Transverse colon (tissue), 4 donors: ENCODE measurements at regions not wholly inside any gene's neighbourhood (a gene's known extent, or its start where the extent isn't known, plus 50 kb on each side); places are given as distances from the start of the nearest gene placed in this dataset.

Experiments used
- DNase-seq: peaks from one replicate; pipeline ENCODE4 v3.0.0-alpha.2; 2019
- H3K27ac ChIP-seq, 4 donors: fragments of 200-600 bp; sonication (generic); 2 replicates each; pipeline ENCODE4 v1.5.1; 2016 to 2018; ENCODE audit warnings: inconsistent platforms in 4 of 4
- H3K27me3 ChIP-seq: fragments of 200-600 bp; sonication (generic); 2 replicates; pipeline ENCODE4 v1.5.1; 2017; ENCODE audit warnings: inconsistent platforms
- H3K36me3 ChIP-seq, 4 donors: fragments of 200-600 bp; sonication (generic); 2 replicates each; pipeline ENCODE4 v1.5.1; 2017 to 2019; ENCODE audit warnings: inconsistent platforms in 4 of 4
- H3K4me1 ChIP-seq, 4 donors: fragments of 200-600 bp; sonication (generic); 2 replicates each; pipeline ENCODE4 v1.5.1; 2017 to 2020; ENCODE audit warnings: inconsistent platforms in 4 of 4
- H3K4me3 ChIP-seq, 4 donors: fragments of 200-600 bp; sonication (generic); 1 replicate in 1 of 4; 2 replicates in 3 of 4; pipeline versions ENCODE4 v1.5.1 to v1.6.1; 2017 to 2019; ENCODE audit warnings: inconsistent platforms in 4 of 4
- H3K9me3 ChIP-seq, 2 donors: fragments of 200-600 bp; sonication (generic); 2 replicates each; pipeline ENCODE4 v1.5.1; 2017 to 2019; ENCODE audit warnings: inconsistent platforms in 2 of 2
- EP300 ChIP-seq: sonication (generic); formaldehyde crosslinking; IDR thresholded peaks from one replicate; pipeline ENCODE4 v1.6.1; 2017; ENCODE audit warnings: antibody characterized with exemption, low read depth
- POLR2A ChIP-seq: fragments of 450-650 bp; IDR thresholded peaks from one replicate; pipeline ENCODE4 v1.6.1; 2016; ENCODE audit warnings: antibody characterized with exemption, mild to moderate bottlenecking, moderate library complexity
- POLR2AphosphoS5 ChIP-seq, 3 donors: sonication (generic); formaldehyde crosslinking; IDR thresholded peaks; one replicate each; pipeline ENCODE4 v1.6.1; 2016; ENCODE audit warnings: antibody characterized with exemption in 3 of 3
- WGBS, 2 donors: methylation state at CpG; one replicate each; pipeline ENCODE4 v1.1.5; 2018; ENCODE audit warnings: low coverage in 1 of 2; 5-methylcytosine and 5-hydroxymethylcytosine counted together
- in situ Hi-C, 4 donors: fragments of 200-750 bp; cut with MboI; loops; one replicate each; pipeline versions ENCODE4 v1.15.0 to v1.15.1; 2017; ENCODE audit warnings: low sequenced_read_pairs in 3 of 4, low pct_ligation_motif_present in 1 of 4, low pct_unique_long_range_greater_than_20kb in 1 of 4
- intact Hi-C: fragments of 100-400 bp; cut with DNase I; formaldehyde crosslinking; loops from one replicate; pipeline ENCODE4 v1.15.1; 2023; ENCODE audit warnings: low total_unique reads
- TF ChIP-seq, protein P1 (sequence below), 5 experiments: fragments of 200-600 bp in 3 of 5; fragments of 450-650 bp in 2 of 5; sonication (generic) in 3 of 5; IDR thresholded peaks; 1 replicate in 2 of 5; 2 replicates in 3 of 5; pipeline ENCODE4 v1.5.1; 2016 to 2017; ENCODE audit warnings: antibody characterized with exemption in 5 of 5, inconsistent platforms in 3 of 5, mild to moderate bottlenecking in 2 of 5, moderate library complexity in 1 of 5

- H3K4me3 ChIP-seq: no peak overlapping the region
- H3K36me3 ChIP-seq: no peaks in the 10 kb centered on the region
- no peaks in the 10 kb centered on the region for H3K4me1 ChIP-seq
- in situ Hi-C loops (no loop called here), intact Hi-C loops (no loop called here)
- WGBS, 2 donors: 73 to 83% methylated on average over 3 of the region's 3 CpGs
- H3K27ac ChIP-seq: no peak overlapping the region
- TF ChIP-seq POLR2AphosphoS5 (IDR thresholded peaks at IDR 0.05) (no peak), EP300 (no peak)
- no peaks in the 10 kb centered on the region for H3K27me3 ChIP-seq
- no peak for DNase-seq
- H3K9me3 ChIP-seq: no peaks in the 10 kb centered on the region
Observed at GRCh38 chr9:115398313-115398650, 280.3 kb upstream of the TNC start.

DNA sequence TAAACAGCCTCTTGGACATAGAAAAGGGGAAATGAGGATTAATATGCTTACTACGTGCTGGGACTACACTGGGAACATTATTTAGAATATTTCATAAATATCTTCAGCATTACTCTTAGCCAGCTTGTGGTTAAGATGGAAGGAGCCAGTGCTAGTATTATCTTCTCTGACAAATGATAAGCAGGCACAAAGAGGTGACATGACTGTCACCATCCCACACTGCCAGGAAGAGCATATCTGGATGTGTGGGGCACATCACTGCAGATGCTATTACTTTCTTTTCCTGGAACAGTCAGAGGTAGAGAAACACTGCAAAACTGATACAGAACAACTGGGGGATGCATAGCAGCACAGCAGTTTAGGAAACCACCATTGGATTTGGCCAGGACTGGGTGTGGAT, 281.0 kb upstream of the TNC start:
- Histone ChIP-seq H3K4me1 (no peaks in the 10 kb centered on the region), H3K36me3 (no peaks in the 10 kb centered on the region), H3K27me3 (no peaks in the 10 kb centered on the region), H3K9me3 (no peaks in the 10 kb centered on the region), H3K27ac (no peak overlapping the region), H3K4me3 (no peak overlapping the region)
- in situ Hi-C loops (no loop called here), intact Hi-C loops (no loop called here)
- WGBS, 2 donors: 79 to 100% methylated on average over 1 of the region's 1 CpG
- no peak for DNase-seq
- TF ChIP-seq POLR2AphosphoS5 (IDR thresholded peaks at IDR 0.05): no peak
- no peak for TF ChIP-seq EP300
- TF ChIP-seq POLR2A: no peak
- TF ChIP-seq, protein P1, sequence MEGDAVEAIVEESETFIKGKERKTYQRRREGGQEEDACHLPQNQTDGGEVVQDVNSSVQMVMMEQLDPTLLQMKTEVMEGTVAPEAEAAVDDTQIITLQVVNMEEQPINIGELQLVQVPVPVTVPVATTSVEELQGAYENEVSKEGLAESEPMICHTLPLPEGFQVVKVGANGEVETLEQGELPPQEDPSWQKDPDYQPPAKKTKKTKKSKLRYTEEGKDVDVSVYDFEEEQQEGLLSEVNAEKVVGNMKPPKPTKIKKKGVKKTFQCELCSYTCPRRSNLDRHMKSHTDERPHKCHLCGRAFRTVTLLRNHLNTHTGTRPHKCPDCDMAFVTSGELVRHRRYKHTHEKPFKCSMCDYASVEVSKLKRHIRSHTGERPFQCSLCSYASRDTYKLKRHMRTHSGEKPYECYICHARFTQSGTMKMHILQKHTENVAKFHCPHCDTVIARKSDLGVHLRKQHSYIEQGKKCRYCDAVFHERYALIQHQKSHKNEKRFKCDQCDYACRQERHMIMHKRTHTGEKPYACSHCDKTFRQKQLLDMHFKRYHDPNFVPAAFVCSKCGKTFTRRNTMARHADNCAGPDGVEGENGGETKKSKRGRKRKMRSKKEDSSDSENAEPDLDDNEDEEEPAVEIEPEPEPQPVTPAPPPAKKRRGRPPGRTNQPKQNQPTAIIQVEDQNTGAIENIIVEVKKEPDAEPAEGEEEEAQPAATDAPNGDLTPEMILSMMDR (IDR thresholded peaks at IDR 0.05): no peak

DNA sequence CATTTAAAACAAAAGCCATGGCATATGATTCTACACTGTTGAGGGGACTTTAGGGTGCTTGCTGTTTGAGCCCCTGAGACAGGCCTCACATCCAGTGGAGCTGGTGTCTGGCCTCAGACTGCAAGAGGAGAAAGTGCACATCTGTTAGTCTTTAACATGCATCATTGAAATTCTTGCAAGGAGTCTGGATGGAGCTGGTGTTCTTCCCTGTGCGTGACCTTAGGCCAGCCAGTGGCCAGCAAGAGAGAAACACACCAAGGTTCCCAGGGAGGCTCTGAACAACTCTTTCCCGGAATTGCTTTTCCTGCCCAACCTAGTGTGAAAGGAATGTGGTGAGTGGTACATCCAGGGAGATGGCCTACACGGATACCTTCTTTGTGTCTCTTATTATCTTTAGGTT, 282.8 kb upstream of the TNC start:
- Histone ChIP-seq H3K36me3 (no peaks in the 10 kb centered on the region), H3K27ac (no peak overlapping the region), H3K4me1 (no peaks in the 10 kb centered on the region), H3K9me3 (no peaks in the 10 kb centered on the region), H3K4me3 (no peak overlapping the region), H3K27me3 (no peaks in the 10 kb centered on the region)
- in situ Hi-C loops: no loop called here
- 85 to 92% methylated on average over 3 of the region's 3 CpGs for WGBS, 2 donors
- TF ChIP-seq POLR2AphosphoS5 (IDR thresholded peaks at IDR 0.05): no peak
- TF ChIP-seq EP300: no peak
- TF ChIP-seq, protein P1 (IDR thresholded peaks at IDR 0.05): no peak
- TF ChIP-seq POLR2A: no peak
- intact Hi-C loops: no loop called here
- DNase-seq: no peak

DNA sequence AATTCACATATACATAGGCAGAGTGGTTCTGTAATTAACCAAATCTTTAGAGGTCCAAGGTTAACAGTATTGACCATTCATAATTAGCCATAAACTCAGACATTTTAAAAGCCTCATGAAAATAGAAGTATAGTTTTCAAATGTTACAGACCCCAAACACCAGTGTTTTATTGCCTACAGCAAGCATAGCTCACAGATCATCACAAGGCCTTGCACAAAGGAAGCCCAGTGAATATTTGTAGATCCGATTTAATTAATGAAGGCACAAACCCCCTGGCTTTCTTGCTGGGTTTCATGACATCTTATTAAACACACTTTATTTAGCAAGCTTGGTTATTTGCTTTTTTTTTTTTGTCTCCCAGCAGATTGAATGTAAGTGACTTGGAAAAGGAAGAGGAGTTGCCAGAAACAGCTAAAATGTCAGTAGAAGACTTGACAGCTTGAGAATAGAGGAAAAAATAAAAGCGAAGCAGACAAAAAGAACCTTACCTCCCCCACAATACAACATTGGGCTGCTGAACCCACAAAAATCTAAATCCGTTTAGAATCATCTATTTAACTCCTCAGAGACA, 283.9 kb upstream of the TNC start:
- H3K4me3 ChIP-seq: no peak overlapping the region
- H3K36me3 ChIP-seq: no peaks in the 10 kb centered on the region
- TF ChIP-seq, protein P1 (IDR thresholded peaks at IDR 0.05): no peak
- TF ChIP-seq POLR2AphosphoS5 (IDR thresholded peaks at IDR 0.05): no peak
- TF ChIP-seq POLR2A: no peak
- no peak for TF ChIP-seq EP300
- no peaks in the 10 kb centered on the region for H3K9me3 ChIP-seq
- in situ Hi-C loops: no loop called here
- WGBS, 2 donors: 62 to 77% methylated on average over 3 of the region's 3 CpGs
- no peak for DNase-seq
- no peak overlapping the region for H3K27ac ChIP-seq
- no peaks in the 10 kb centered on the region for H3K4me1 ChIP-seq
- H3K27me3 ChIP-seq: no peaks in the 10 kb centered on the region
- intact Hi-C loops: no loop called here

DNA sequence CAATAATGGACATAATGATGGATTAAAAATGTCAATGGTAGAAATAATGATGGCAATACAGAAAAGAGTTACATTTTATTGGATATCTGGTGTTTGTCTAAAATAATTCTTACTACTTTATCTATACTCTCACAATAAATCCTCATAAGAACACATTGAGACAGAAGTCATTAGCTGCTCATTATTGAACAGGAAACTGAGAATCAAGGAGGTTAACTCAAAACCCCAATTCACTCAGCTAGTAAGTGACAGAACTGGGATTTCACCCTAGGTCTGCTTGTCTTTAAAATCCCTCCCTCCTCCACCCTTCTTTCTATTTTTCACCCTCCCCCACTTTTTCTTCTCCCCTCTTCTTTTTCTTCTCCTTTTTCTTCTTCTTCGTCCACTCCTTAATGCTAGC, 285.8 kb upstream of the TNC start:
- DNase-seq: no peak
- intact Hi-C loops (no loop called here), in situ Hi-C loops (no loop called here)
- Histone ChIP-seq H3K9me3 (no peaks in the 10 kb centered on the region), H3K4me3 (no peak overlapping the region), H3K27ac (no peak overlapping the region), H3K36me3 (no peaks in the 10 kb centered on the region), H3K4me1 (no peaks in the 10 kb centered on the region), H3K27me3 (no peaks in the 10 kb centered on the region)
- TF ChIP-seq POLR2A (no peak), POLR2AphosphoS5 (IDR thresholded peaks at IDR 0.05) (no peak), EP300 (no peak)
- TF ChIP-seq, protein P1 (IDR thresholded peaks at IDR 0.05): no peak
- WGBS, 2 donors: 83 to 90% methylated on average over 1 of the region's 1 CpG
